NCI-H2029 (cell line): ENCODE measurements at regions not wholly inside any gene's neighbourhood (a gene's known extent, or its start where the extent isn't known, plus 50 kb on each side); places are given as distances from the start of the nearest gene placed in this dataset.

ENCODE experiments used
- DNase-seq: peaks from one replicate; lab custom pipeline; 2025; lab: John Stamatoyannopoulos, UW

- DNase-seq = no peak
Measured at GRCh38 chr2:16154501-16155280, 214.3 kb downstream of the MYCN start.

- no peak for DNase-seq
Measured at GRCh38 chr2:16154061-16154460, 213.7 kb downstream of the MYCN start.

- no peak for DNase-seq
Measured at GRCh38 chr2:16153754-16154035, 213.3 kb downstream of the MYCN start.

DNA sequence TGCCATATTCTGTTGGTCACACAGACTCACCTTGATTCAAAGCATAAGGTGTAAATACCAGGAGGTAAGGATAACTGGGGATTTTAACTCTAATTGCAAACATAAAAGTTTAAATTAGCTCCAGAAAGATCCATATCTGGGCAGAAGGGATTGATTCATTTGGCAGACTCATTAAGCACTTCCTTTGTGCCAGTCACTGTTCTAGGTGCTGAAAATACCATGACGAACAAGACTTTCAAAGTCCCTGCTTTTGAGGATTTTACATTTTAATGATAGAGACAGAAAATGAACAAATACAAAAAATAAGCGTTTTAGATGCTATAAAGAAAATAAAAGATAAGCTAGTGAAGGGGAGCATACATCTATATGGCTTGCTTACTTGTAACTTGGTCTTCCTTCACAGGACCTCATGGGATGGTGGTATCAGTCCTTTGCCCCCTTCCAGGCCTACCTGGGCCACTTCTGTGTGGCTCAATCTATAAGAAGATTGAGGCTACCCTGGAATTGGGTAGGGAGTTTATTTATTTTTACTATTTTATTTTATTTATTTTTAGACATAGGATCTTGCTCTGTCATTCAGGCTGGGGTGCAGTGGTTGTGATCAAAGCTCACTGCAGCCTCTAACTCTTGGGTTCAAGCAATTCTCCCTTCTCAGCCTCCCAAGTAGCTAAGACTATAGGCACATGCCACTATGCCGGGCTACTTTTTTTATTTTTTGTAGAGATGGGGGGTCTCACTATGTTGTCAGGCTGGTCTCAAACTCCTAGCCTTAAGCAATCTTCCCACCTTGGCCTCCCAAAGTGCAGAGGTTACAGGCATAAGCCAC, 212.8 kb downstream of the MYCN start:
- no peak for DNase-seq

DNA sequence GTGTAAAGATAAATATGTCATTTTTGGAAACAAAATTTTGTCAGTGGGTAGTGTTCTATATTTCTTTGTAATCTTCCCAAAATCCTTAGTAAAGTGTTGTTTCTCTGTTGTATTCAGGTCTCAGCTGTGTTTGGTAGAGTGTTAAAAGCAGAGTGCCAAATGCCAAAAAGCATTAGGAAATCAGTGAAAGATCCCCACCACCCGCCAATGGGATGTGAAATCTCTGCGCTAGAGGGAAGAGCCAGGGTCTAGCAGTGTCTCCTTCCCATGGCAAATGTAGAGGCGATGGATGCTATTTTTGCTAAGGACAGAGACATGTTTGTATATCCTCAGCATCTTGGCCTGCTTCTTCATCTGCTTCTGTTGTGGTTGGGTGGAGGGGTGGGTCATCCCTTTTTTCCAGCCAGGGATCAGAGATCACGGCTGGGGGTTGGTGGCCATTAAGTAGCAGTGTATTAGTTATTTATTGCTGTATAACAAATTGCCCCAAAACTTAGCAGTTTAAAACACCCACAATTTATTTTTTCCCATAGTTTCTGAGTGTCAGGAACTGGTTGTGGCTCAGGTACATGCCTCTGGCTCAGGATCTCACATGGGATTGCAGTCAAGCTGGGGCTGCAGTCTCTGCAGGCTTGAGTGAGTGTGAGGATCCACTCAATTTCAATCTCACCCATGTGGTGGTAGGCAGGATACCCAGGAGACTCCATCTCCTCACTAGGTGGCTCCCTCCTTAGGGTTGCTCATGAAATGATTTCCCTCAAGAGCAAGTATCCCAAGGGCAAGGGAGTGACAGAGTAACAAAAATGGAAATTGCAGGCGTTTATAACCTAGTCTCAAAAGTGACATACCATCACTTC, 211.9 kb downstream of the MYCN start:
- DNase-seq = no peak

DNA sequence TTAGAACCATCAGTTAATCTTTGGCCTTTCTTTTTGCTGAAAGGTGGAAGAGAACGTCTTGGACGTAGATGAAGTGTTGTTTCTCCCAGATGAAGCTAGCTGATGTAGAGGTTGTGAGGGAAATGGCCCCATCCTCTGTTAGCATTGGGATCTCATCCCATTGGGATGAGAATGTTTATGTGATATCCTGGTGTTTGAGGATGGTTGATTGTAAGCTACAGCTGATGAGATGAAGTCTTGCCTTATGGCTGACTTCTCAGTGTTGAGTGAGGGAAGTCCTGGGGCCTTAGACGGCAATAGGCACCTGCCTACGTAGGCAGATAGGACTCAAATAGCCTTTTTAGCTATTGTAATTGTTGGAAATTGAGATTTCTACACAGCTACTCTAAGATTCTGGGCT, 211.3 kb downstream of the MYCN start:
- no peak for DNase-seq

DNA sequence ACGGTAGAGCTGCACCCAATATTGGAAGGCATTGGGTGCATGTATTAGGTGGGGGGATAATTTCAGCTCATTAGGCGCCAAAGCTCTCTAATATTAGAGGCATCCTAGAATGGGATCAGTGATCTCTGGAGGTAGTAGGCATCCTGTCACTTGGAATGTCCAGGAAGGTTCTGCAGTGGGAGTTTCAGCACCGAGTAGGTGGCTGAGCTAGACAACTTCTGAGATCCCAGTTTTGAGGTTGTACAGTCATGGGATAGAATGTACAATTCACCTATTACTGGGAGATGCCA, 210.9 kb downstream of the MYCN start:
- no peak for DNase-seq

DNA sequence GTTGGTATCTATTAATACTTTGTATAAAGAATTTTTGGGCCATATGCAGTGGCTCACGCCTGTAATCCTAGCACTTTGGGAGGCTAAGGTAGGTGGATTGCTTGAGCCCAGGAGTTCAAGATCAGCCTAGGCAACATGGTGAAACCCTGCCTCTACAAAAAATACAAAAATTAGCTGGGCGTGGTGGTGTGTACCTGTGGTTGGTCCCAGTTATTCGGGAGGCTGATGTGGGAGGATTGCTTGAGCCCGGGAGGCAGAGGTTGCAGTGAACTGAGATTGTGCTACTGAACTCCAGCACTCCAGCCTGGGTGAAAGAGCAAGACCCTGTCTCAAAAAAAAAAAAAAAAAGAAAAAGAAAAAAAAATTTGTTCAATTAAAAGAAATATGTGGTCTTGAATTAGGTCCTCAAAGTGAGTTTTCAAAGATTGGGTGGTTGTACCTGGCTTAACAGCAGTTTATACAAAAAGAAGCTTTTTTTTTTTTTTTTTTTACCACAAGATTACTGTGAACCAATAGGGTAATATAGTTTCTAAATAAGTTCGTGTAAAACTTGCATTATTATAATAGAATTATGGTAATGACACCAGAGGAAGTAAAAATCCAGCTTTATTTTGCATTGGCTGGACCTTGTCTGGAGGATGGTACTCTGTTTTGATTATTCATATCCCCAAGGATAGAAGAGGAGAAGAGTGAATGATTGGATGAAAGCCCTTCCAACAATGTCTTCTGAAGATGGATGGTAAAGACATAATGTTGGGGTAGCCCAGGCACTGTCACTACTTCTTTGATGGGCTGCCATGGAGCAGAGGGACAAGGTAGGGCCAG, 210.3 kb downstream of the MYCN start:
- DNase-seq = no peak

GRCh38 chr2:16149349-16150243, 209.2 kb downstream of the MYCN start:
- no peak for DNase-seq

DNA sequence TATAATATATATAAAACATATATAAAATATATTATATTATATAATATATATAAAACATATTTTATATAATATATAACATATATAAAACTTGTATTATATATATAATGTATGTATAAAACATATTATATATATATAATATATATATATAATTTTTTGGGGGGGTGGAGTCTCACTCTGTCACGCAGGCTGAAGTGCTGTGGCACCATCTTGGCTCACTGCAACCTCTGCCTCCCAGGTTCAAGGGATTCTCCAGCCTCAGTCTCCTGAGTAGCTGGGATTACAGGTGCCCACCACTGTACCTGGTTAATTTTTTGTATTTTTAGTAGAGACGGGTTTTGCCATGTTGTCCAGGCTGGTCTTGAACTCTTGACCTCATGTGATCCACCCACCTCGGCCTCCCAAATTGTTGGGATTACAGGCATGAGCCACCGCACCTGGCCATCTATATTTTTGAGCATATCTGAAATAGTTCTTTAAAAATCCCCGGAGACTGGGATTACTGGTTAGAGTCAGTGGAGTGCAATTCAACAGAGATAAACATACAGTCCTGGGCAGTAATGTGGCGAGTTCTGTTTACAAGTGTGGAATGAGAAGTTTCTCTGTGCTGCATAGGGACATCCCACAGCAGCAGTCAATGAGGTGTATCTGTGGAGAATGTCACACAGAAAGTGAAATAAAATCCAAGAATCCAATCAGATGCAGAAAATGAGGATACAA, 208.4 kb downstream of the MYCN start:
- DNase-seq = no peak

- no peak for DNase-seq
Measured at GRCh38 chr2:16142383-16143361, 202.3 kb downstream of the MYCN start.

- DNase-seq = no peak
Measured at GRCh38 chr2:16141641-16141921, 201.2 kb downstream of the MYCN start.

- no peak for DNase-seq
Measured at GRCh38 chr2:16140771-16141640, 200.7 kb downstream of the MYCN start.

DNA sequence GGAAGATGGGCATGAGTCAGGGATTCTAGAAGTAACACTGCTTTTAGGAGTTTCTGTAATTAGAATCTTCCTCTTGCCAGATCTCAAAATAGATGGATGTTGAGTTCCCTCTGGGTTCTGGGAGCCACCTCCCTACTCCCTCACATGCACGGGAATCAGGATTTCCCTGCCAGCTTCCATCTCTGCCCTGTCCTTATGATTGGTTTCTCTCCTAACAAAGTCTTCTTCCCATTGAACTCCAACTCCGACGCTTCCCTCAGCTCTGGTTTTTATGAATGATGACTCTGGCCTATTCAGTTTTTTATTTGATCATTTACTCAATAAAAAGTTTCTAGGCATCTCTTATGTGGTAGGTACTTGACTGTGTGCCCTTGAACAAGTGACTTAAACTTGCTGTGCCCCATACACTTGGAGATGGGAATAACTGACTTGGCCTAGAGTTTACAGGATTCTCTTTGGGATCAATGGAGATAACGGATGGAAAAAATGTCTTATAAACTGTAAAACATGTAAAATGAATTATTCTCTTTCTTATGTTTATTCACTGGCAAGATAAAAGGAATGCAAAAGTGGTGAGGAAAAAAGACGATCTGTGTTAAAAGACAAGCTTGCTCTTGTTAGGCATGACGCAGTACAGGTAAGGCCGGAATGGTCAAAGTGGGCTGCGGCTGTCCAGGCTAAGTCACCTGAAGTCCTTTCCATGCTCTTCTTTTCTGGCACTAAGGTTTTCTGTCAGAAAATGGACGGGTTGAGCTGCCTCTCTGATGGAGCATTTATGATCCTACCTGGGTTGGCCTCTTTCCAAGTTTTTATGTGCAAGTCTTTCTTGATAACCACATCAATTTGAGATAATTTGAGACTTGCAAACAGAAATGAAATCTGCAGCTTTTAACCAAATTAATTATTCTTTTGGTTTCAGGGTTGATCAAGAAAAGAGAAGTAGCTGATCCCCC, 199.6 kb downstream of the MYCN start:
- no peak for DNase-seq

DNA sequence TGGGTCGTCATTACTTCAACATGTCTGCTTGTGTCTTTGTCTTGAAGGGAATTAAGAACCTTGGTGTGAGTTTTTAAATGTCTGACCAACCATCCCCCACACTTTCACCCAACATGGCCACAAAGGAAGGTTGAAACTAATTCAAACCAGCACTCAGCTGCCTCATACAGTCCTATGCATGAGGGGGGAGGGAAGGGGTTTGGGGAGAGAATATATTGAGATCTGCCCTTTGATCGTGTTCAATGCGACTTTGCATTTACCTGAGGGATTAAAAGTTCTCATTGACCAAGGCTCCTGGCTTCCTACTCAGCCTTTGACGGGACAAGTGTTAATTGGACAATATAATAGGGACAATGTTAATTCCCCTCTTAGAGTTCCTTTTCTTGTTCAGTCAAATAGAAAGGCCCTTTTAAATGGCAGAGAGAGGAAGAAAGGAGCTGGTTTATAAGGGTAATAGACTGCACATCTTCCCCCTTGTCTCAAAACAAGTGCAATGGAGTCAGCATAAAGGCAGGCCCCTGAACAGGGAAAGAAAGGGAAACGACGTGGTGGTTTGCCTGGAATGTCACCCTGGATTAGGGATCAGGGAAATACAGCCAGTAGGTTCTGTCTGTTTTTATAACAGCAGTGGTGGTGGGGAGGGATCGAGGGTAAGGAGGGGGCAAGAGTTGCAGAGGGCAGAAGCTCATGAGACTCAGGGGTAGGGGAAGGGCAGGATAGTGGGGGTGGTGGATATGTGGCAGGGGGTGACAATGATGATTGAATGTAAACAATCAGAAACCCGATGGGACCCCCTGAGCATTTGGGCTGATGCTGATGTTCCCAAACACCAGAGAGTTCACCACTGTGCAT, 198.7 kb downstream of the MYCN start:
- DNase-seq = no peak

DNA sequence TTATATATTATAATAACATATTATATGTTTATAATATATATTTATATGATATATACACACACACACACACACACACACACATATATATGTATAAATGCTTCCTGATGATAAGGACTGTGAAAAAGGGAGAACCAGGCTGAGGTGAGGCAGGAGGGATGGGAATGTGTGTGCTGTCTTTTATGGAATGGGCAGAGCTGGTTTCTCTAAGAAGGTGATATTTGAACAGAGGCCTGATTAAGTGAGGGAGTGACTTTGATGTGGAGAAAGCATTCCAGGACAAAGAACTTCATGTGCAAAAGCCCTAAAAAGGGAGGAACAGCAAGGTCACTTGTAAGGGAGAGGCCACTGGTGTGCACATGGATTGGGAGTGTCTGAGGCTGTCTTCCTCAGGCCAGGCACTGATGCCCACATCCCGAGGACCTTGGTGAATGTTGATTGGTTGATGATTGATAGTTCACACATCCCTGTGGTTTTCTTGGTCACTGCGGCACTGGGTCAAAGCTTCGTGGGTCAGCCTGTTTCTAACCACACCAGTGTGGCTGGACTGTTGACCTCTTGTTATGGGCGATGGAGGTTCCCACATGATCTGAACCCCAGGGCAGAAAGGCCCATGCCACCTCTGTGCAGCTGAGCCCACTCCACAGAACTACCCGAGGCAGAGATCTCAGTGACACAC, 196.9 kb downstream of the MYCN start:
- no peak for DNase-seq
